NCI-H2227 (cell line): ENCODE measurements at regions not wholly inside any gene's neighbourhood (a gene's known extent, or its start where the extent isn't known, plus 50 kb on each side); places are given as distances from the start of the nearest gene placed in this dataset.

ENCODE experiments used
- DNase-seq: peaks from one replicate; lab custom pipeline; 2025; ENCODE audit not compliant: unreplicated experiment; lab: John Stamatoyannopoulos, UW

- DNase-seq: no peak
Observed at GRCh38 chr1:182133181-182133580, 71.7 kb upstream of the ZNF648 start.

- DNase-seq: no peak
Observed at GRCh38 chr1:182129398-182129797, 67.9 kb upstream of the ZNF648 start.

GRCh38 chr1:182128502-182128901, 67.0 kb upstream of the ZNF648 start:
- no peak for DNase-seq

- DNase-seq: no peak
Observed at GRCh38 chr1:182127656-182128055, 66.1 kb upstream of the ZNF648 start.

GRCh38 chr1:182126272-182126800, 64.8 kb upstream of the ZNF648 start:
- no peak for DNase-seq

GRCh38 chr1:182122913-182123260, 61.4 kb upstream of the ZNF648 start:
- no peak for DNase-seq

GRCh38 chr1:182122256-182122912, 60.9 kb upstream of the ZNF648 start:
- DNase-seq: no peak

- no peak for DNase-seq
Observed at GRCh38 chr1:182121787-182122186, 60.3 kb upstream of the ZNF648 start.

GRCh38 chr1:182120411-182121258, 59.1 kb upstream of the ZNF648 start:
- DNase-seq: peak; percentile 73

GRCh38 chr1:182119631-182120030, 58.1 kb upstream of the ZNF648 start:
- no peak for DNase-seq

GRCh38 chr1:182118851-182119250, 57.3 kb upstream of the ZNF648 start:
- DNase-seq: no peak

- no peak for DNase-seq
Observed at GRCh38 chr1:182114627-182115023, 53.1 kb upstream of the ZNF648 start.

- DNase-seq: no peak
Observed at GRCh38 chr1:182113879-182114626, 52.5 kb upstream of the ZNF648 start.

- DNase-seq: no peak
Observed at GRCh38 chr1:182111496-182111895, 50.0 kb upstream of the ZNF648 start.
